Stimulated activated CD8-positive, alpha-beta memory T cell treated with anti-CD3 and anti-CD28 coated beads, Interleukin-7, amount 100 ng/mL, for 48 hours (primary cell): ENCODE measurements at regions not wholly inside any gene's neighbourhood (a gene's known extent, or its start where the extent isn't known, plus 50 kb on each side); places are given as distances from the start of the nearest gene placed in this dataset.

Source experiments
- DNase-seq, 2 donors: peaks; one replicate each; pipeline ENCODE4 v3.0.0-alpha.2; 2020; ENCODE audit warnings: low read depth in 1 of 2; ENCODE audit errors: extremely low read depth in 1 of 2

- DNase-seq, result no peak
Measured at GRCh38 chr17:63125987-63126386, 160.0 kb downstream of the TANC2 start.

GRCh38 chr17:63126607-63127006 lies 160.6 kb downstream of the TANC2 start:
- DNase-seq, result no peak

- DNase-seq, result no peak
Measured at GRCh38 chr17:63132459-63132911, 166.4 kb downstream of the TANC2 start.

- DNase-seq, result no peak
Measured at GRCh38 chr17:63133491-63133890, 167.5 kb downstream of the TANC2 start.

- no peak for DNase-seq
Measured at GRCh38 chr17:63134867-63135266, 168.8 kb downstream of the TANC2 start.

GRCh38 chr17:63136369-63137012 lies 170.5 kb downstream of the TANC2 start:
- DNase-seq, result no peak

GRCh38 chr17:63137163-63137562 lies 171.1 kb downstream of the TANC2 start:
- DNase-seq, result no peak

- no peak for DNase-seq
Measured at GRCh38 chr17:63138713-63139112, 172.7 kb downstream of the TANC2 start.

- no peak for DNase-seq
Measured at GRCh38 chr17:63139356-63139755, 173.3 kb downstream of the TANC2 start.

- DNase-seq, result no peak
Measured at GRCh38 chr17:63140255-63140654, 174.2 kb downstream of the TANC2 start.

- DNase-seq, result no peak
Measured at GRCh38 chr17:63142836-63143235, 176.8 kb downstream of the TANC2 start.

GRCh38 chr17:63150490-63150889 lies 184.5 kb downstream of the TANC2 start:
- DNase-seq, result no peak

- no peak for DNase-seq
Measured at GRCh38 chr17:63150994-63151464, 185.0 kb downstream of the TANC2 start.

- no peak for DNase-seq
Measured at GRCh38 chr17:63151941-63152523, 186.0 kb downstream of the TANC2 start.

- DNase-seq, result no peak
Measured at GRCh38 chr17:63153488-63153887, 187.5 kb downstream of the TANC2 start.

GRCh38 chr17:63154586-63155244 lies 188.7 kb downstream of the TANC2 start:
- DNase-seq, result no peak

- no peak for DNase-seq
Measured at GRCh38 chr17:63156986-63157385, 191.0 kb downstream of the TANC2 start.

- DNase-seq, result no peak
Measured at GRCh38 chr17:63162406-63163157, 196.5 kb downstream of the TANC2 start.

GRCh38 chr17:63163158-63163520 lies 197.1 kb downstream of the TANC2 start:
- DNase-seq, result no peak

GRCh38 chr17:63165400-63165799 lies 199.4 kb downstream of the TANC2 start:
- no peak for DNase-seq

- no peak for DNase-seq
Measured at GRCh38 chr17:63170795-63171194, 204.8 kb downstream of the TANC2 start.
